Left lung (tissue), 4 donors: ENCODE measurements at regions not wholly inside any gene's neighbourhood (a gene's known extent, or its start where the extent isn't known, plus 50 kb on each side); places are given as distances from the start of the nearest gene placed in this dataset.

Experiments used
- ATAC-seq: fragments of 200-7000 bp; cut with Tn5 transposase; one replicate; pipeline ENCODE4 v1.9.1; 2020; ENCODE audit warnings: moderate library complexity
- DNase-seq, 4 donors: peaks; one replicate each; pipeline ENCODE4 v3.0.0-alpha.2; 2013 to 2020
- H3K27ac ChIP-seq, 2 donors: fragments of 200-600 bp; sonication (generic) in 1 of 2; one replicate each; pipeline versions ENCODE4 v1.5.0 to v1.8.0; 2020 to 2021
- H3K27me3 ChIP-seq, 2 donors: fragments of 200-600 bp; sonication (generic) in 1 of 2; one replicate each; pipeline versions ENCODE4 v1.5.0 to v1.8.0; 2020 to 2021
- H3K36me3 ChIP-seq, 2 donors: fragments of 200-600 bp; sonication (generic) in 1 of 2; one replicate each; pipeline versions ENCODE4 v1.5.0 to v1.8.0; 2020 to 2021
- H3K4me1 ChIP-seq, 2 donors: fragments of 200-600 bp; one replicate each; pipeline ENCODE4 v1.8.0; 2021
- H3K4me3 ChIP-seq, 2 donors: fragments of 200-600 bp; sonication (generic) in 1 of 2; one replicate each; pipeline versions ENCODE4 v1.5.0 to v1.8.0; 2020 to 2021; ENCODE audit warnings: mild to moderate bottlenecking in 1 of 2
- H3K9me3 ChIP-seq, 2 donors: fragments of 200-600 bp; sonication (generic) in 1 of 2; one replicate each; pipeline versions ENCODE4 v1.5.0 to v1.8.0; 2020 to 2021
- intact Hi-C, 2 donors: fragments of 100-400 bp; cut with DNase I; formaldehyde crosslinking; loops; one replicate each; pipeline versions ENCODE4 v1.11.2 to v1.14.2; 2022
- TF ChIP-seq, protein P1 (sequence below), 2 donors: fragments of 200-600 bp; sonication (generic) in 1 of 2; IDR thresholded peaks; one replicate each; pipeline versions ENCODE4 v1.5.0 to v1.8.0; 2021; ENCODE audit warnings: antibody characterized with exemption in 2 of 2
- donor health status: DM: no; HTN: yes; CAD: no.
- donor health status: DM: no; HTN: no; CAD: no.

DNA sequence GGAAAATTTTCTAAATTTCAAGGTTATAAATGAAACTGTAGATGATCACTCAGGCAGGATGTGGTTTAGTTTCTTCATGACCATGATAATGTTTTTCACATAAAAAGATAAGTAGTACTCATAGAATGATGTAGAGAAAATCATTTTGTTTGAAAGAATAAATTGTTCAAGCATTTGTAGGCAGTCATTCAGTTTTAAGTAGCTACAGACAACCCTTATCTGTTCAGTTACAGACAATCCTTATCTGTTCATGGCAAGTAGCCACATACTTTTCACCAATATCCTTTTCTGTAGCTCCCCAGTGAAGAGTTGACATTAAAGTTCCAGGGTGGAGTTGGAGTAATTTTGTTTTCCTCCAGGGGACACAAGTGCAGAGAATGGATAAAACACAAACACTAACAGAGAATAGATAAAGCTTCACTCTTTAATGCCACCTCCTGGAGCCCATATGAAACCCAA is 278.1 kb upstream of the TNC start:
- TF ChIP-seq, protein P1, sequence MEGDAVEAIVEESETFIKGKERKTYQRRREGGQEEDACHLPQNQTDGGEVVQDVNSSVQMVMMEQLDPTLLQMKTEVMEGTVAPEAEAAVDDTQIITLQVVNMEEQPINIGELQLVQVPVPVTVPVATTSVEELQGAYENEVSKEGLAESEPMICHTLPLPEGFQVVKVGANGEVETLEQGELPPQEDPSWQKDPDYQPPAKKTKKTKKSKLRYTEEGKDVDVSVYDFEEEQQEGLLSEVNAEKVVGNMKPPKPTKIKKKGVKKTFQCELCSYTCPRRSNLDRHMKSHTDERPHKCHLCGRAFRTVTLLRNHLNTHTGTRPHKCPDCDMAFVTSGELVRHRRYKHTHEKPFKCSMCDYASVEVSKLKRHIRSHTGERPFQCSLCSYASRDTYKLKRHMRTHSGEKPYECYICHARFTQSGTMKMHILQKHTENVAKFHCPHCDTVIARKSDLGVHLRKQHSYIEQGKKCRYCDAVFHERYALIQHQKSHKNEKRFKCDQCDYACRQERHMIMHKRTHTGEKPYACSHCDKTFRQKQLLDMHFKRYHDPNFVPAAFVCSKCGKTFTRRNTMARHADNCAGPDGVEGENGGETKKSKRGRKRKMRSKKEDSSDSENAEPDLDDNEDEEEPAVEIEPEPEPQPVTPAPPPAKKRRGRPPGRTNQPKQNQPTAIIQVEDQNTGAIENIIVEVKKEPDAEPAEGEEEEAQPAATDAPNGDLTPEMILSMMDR (IDR thresholded peaks at IDR 0.05) = no peak
- no peak for DNase-seq
- ATAC-seq = no peak
- Histone ChIP-seq H3K4me3 (no peak overlapping the region), H3K4me1 (peaks cover 0 to 3% of the 10 kb centered on the region in 2 donors), H3K27ac (no peak overlapping the region), H3K36me3 (no peaks in the 10 kb centered on the region), H3K27me3 (no peaks in the 10 kb centered on the region), H3K9me3 (no peaks in the 10 kb centered on the region)
- intact Hi-C loops = no loop called here

DNA sequence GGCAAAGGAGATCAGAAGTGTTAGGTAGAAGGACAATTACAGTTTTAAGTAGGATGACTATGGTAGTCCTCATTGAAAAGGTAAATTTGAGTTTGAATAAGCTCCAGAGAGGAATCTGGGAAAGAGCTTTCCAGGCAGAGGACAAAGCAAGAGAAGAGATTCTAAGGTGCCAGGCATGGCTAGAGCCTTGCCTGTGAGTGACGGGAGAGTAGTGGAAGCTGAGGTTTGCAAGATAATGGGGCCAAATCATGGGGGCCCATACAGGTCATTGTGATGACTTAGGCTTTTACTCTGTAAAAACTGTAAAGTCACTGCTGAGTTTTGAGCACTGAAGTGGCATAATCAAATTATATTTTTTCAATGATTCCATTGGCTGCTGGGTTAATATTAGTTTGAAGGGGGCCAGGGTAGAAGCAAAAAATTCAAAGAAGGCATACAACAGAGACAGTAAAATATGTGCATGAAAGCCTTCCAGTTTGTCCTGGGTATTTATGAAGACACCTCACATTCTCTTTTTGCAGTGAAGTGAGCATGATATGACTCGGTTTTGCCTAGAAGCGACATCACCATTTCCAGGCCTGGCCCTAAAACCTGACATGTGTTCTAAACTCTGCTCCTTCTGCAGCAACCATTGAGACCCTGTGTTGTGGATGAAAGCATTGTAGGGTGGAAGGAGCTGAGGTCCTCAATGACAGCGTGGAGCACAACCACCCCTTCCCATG is 279.8 kb upstream of the TNC start:
- TF ChIP-seq, protein P1 (IDR thresholded peaks at IDR 0.05) = no peak
- no peaks in the 10 kb centered on the region for H3K27me3 ChIP-seq
- DNase-seq (no peak), ATAC-seq (no peak)
- no peaks in the 10 kb centered on the region for H3K9me3 ChIP-seq
- intact Hi-C loops = no loop called here
- no peaks in the 10 kb centered on the region for H3K36me3 ChIP-seq
- H3K4me3 ChIP-seq = no peak overlapping the region
- peaks cover 0 to 3% of the 10 kb centered on the region in 2 donors for H3K4me1 ChIP-seq
- no peak overlapping the region for H3K27ac ChIP-seq

DNA sequence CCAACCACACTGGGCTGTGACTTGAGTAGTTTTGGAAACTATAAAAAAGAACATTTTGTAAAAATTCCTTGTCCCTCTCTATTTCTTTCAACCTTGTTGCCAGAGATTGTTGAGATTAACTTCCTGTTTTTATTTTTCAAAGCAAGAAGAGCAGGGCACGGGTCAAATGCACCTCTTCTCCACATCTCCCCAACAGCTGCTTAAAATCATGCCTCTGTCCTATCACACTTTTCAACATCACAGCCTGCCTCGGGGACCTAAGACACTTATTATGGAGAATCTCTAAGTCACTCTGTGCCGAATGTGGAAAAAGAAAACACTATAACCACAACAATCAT is 280.3 kb upstream of the TNC start:
- ATAC-seq = no peak
- H3K36me3 ChIP-seq = no peaks in the 10 kb centered on the region
- no peak overlapping the region for H3K27ac ChIP-seq
- H3K27me3 ChIP-seq = no peaks in the 10 kb centered on the region
- no peak for DNase-seq
- intact Hi-C loops = no loop called here
- no peak overlapping the region for H3K4me3 ChIP-seq
- H3K9me3 ChIP-seq = no peaks in the 10 kb centered on the region
- TF ChIP-seq, protein P1 (IDR thresholded peaks at IDR 0.05) = no peak
- H3K4me1 ChIP-seq = peaks cover 0 to 3% of the 10 kb centered on the region in 2 donors

DNA sequence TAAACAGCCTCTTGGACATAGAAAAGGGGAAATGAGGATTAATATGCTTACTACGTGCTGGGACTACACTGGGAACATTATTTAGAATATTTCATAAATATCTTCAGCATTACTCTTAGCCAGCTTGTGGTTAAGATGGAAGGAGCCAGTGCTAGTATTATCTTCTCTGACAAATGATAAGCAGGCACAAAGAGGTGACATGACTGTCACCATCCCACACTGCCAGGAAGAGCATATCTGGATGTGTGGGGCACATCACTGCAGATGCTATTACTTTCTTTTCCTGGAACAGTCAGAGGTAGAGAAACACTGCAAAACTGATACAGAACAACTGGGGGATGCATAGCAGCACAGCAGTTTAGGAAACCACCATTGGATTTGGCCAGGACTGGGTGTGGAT is 281.0 kb upstream of the TNC start:
- Histone ChIP-seq H3K4me1 (peaks cover 0 to 3% of the 10 kb centered on the region in 2 donors), H3K27me3 (no peaks in the 10 kb centered on the region), H3K27ac (no peak overlapping the region), H3K9me3 (no peaks in the 10 kb centered on the region), H3K4me3 (no peak overlapping the region), H3K36me3 (no peaks in the 10 kb centered on the region)
- no peak for DNase-seq
- no peak for ATAC-seq
- intact Hi-C loops = no loop called here
- TF ChIP-seq, protein P1 (IDR thresholded peaks at IDR 0.05) = no peak

DNA sequence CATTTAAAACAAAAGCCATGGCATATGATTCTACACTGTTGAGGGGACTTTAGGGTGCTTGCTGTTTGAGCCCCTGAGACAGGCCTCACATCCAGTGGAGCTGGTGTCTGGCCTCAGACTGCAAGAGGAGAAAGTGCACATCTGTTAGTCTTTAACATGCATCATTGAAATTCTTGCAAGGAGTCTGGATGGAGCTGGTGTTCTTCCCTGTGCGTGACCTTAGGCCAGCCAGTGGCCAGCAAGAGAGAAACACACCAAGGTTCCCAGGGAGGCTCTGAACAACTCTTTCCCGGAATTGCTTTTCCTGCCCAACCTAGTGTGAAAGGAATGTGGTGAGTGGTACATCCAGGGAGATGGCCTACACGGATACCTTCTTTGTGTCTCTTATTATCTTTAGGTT is 282.8 kb upstream of the TNC start:
- DNase-seq = no peak
- no peak overlapping the region for H3K4me3 ChIP-seq

More for the DNA sequence above, 282.8 kb upstream of the TNC start:
- Histone ChIP-seq H3K27ac (no peak overlapping the region), H3K9me3 (no peaks in the 10 kb centered on the region), H3K36me3 (no peaks in the 10 kb centered on the region), H3K4me1 (no peaks in the 10 kb centered on the region), H3K27me3 (no peaks in the 10 kb centered on the region)
- intact Hi-C loops = no loop called here
- TF ChIP-seq, protein P1 (IDR thresholded peaks at IDR 0.05) = no peak
- ATAC-seq = no peak
